GM21515 (cell line): ENCODE measurements at regions not wholly inside any gene's neighbourhood (a gene's known extent, or its start where the extent isn't known, plus 50 kb on each side); places are given as distances from the start of the nearest gene placed in this dataset.
"Not testable (repeated sequence)": the region's sequence is repeated elsewhere in the genome, so short reads cannot be mapped to it uniquely, and the experiment has no call there.

Source experiments
- ATAC-seq: cut with Tn5 transposase; IDR thresholded peaks from one replicate; pipeline ENCODE4 v1.9.1; 2021; ENCODE audit not compliant: unreplicated experiment

DNA sequence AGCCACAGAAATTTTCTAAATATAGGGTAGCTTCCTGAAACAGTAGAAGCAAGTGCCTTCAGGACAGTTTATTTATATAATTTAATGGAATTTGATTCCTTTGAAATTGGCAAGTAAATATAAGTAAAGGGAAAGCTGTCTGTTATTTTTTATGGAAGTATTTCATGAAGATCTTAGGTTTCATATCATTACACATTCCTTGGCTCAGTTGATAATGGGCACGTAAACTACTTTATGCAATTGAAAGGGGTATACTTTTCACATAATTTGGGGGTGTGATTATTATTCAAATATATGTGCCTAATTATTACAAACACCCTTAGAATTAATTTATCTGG is 71.1 kb upstream of the RAP1B start:
- ATAC-seq: no peak

DNA sequence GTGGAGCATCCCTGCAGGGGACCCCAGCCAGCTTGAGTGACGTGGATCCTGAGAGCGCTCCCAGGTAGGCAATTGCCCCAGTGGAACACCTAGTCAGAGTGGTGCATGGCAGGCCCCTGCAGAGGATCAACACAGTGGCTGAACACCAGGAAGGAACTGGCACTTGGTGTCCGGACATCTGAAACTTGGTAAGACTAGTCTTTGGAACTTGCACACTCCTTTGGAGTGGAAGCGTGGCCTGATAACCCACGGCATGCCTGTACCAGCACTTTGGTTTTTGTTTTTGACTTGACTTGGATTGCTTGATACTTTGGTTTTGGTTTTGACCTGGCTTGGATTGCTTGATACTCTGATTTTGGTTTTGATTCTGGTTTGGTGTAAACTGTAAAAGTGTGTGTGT is 69.9 kb upstream of the RAP1B start:
- not testable (repeated sequence) for ATAC-seq

DNA sequence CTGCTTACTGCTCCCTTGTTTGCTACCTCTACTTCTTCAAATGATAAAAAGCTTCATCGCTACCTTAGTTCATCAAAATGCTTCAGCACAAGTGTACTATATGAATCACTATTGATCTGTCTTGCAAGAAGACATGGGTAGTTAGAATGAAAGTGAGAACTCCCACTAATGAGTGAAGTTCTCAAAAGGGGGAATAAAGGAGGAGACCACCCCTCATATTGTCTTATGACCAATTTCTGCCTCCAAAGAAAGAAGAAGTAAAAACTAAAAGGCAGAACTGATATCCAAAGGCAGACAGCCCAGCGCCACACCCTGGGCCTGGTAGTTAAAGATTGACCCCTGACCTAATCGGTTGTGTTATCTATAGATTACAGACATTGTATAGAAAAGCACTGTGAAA is 63.4 kb upstream of the RAP1B start:
- not testable (repeated sequence) for ATAC-seq

DNA sequence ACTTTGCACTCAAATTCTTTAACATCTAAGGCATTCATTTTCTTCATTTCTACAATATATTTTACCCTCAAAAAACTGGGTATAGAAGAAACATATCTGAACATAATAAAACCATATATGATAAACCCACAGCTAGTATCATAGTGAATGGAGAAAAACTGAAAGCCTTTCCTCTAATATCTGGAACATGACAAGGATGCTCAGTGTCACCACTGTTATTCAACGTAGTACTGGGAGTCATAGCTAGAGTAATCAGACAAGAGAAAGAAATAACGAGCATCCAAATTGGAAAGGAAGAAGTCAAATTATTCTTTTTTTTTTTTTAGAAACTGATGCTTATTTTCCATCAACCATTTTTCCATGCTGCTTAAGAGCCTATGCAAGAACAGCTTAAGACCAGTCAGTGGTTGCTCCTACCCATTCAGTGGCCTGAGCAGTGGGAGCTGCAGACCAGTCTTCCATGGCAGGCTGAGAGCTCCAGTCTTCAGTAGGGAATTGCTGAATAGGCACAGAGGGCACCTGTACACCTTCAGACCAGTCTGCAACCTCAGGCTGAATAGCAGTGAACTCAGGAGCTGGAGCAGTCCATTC is 58.0 kb upstream of the RAP1B start:
- ATAC-seq: not testable (repeated sequence)

DNA sequence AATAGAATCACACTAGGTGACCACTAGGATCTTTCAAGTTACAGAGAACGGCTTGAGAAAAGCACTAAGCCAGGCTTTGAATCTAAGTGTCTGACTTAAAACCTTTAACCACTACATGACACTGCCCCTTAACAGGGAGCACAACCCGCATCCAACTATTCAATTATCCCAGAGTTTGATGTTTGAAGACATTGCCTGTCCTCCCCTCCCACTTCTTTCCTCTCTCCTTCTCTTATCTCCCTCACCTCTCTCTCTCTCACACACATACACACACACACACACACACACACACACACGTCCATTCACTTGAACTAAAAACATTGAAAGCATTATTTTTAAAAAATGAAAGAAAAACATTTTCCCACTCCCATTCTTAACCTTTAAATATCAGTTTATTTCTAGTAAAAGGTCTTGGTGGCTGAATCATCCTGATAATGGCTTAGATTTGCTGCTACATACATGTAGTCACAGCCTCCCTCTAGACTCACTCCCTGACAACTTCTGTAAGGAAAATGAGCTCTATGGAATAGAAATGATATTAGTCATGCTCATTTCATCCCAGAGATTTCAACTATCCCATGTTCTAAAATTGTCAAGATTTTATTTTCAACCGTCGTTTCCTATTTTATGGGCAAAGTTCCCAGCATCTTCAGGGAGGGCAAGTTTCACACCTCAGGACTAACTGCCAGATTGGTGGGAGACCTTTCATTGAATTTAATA is 53.5 kb upstream of the RAP1B start:
- no peak for ATAC-seq

DNA sequence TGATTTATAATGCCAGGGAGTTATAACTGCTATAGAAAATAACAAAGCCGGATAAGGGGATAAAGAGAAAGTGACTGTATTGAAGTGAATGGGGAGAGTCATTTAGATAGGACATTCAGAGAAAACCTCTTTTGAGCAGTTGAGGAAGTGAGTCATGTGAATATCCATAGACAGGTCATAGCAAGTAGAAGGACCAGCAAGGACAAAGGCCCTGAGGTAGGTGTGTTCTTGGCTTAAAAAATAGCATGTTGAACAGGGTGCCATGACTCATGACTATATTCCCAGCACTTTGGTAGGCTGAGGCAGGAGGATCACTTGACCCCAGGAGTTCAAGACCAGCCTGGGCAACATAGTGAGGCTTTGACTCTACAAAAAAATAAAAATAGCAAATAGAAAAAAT is 51.5 kb upstream of the RAP1B start:
- no peak for ATAC-seq

DNA sequence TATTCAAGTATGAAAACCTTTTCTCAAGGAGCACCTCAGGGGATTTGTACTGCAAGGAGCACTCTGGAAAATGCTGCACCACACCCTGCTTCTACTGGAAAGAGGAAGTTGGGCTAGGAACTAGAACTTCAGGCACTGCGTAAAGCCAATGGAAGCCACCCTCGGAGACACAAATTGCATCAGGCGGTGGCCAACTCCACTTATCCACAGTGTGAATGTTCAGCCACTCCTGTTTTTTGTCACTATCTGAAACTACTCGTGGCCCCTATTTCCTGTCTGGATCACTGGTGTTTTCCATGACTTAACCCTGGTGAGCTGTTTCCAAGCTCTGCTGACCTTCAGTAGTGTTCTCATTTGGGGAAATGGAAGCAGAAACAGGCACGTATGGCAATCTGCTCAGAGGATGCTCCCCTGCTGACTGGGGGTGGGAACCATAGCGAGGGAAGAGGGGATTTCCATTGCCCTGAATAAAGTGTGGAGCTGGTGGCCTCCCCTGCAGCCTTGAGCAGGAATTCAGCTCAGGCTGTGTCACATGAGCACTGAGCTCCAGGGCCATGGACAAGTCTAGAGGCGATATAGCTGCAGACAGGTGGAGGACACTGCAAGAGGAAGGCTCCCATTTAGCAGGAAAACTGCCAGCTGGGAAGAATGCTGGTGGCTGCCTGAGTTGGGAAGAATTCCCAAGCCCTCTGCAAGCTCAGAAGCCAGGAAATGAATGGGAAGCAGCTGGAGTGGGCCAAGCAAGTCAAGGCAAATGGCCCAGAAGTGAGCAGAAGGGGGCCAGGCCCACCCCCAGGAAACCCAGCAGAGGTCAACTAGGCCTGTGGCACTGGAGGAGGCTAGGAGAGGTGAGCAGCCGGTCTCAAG is 50.5 kb upstream of the RAP1B start:
- ATAC-seq: no peak

DNA sequence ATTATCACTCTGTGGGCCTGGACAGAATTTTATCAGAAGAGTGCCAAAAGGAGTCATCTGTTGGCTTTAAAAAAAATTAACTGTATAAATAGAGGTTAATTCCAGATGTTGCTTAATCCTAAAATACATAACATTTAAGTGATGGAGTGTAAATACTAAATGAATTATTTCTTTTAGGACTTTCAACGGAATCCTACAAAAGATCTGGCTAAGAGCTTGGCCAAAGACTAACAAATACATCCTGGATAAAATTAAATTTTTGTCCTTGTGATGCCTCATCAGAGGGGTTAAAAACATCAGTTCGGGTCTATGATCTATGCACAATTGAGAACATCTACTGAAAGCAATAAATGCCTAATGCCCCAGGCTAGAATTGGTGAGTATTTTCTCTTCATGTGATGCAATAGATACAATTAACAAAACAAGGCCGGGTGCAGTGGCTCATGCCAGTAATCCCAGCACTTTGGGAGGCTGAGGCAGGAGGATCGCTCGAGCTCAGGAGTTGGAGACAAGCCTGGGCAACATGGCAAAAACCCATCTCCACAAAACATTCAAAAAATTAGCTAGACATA is 49.8 kb upstream of the RAP1B start:
- ATAC-seq: no peak
